WERI-Rb-1 (cell line): ENCODE measurements at regions not wholly inside any gene's neighbourhood (a gene's known extent, or its start where the extent isn't known, plus 50 kb on each side); places are given as distances from the start of the nearest gene placed in this dataset.

Source experiments
- DNase-seq: peaks from one replicate; pipeline ENCODE4 v3.0.0-alpha.2; 2020
- H3K27ac ChIP-seq: fragments of 250-450 bp; sonication (Bioruptor Pico); 2 replicates; pipeline ENCODE4 v1.5.1; 2020; ENCODE audit warnings: mild to moderate bottlenecking, moderate library complexity
- H3K27me3 ChIP-seq: fragments of 250-450 bp; sonication (Bioruptor Pico); 2 replicates; pipeline ENCODE4 v1.5.1; 2021; ENCODE audit warnings: mild to moderate bottlenecking, low read depth, moderate library complexity; ENCODE audit not compliant: insufficient read depth, severe bottlenecking
- H3K36me3 ChIP-seq: fragments of 250-450 bp; sonication (Bioruptor Pico); 2 replicates; pipeline ENCODE4 v1.5.1; 2020; ENCODE audit warnings: mild to moderate bottlenecking, moderate library complexity
- H3K4me3 ChIP-seq: 2 replicates; pipeline ENCODE4 v1.5.1; 2011; ENCODE audit warnings: low read depth, mild to moderate bottlenecking, control low read depth, low read length
- H3K9me3 ChIP-seq: fragments of 250-450 bp; sonication (Bioruptor Pico); 2 replicates; pipeline ENCODE4 v1.5.1; 2021; ENCODE audit warnings: mild to moderate bottlenecking, moderate library complexity; ENCODE audit not compliant: severe bottlenecking
- TF ChIP-seq, protein P1 (sequence below): IDR thresholded peaks from 2 replicates; pipeline ENCODE4 v1.5.1; 2011; ENCODE audit warnings: low read depth, mild to moderate bottlenecking, control low read depth, inconsistent platforms, low read length

DNA sequence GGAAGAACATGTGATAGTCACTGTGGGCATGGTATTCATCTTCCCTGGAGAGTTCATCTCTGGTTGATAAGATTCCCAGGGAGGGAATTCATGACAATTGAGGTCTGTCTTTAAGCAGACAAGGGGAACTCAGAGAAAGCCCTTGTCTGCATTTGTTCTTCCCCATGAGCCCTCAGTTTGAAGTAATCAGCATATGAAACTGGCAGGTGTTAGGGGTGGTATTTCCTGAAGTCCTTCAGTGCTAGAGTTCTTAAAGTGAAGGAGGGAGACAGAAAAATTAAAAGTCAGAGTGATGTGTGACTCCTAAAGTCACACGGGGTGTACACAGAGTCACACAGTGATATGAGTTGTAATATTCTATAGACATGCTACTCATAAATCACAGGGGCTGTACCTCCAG, 60.6 kb upstream of the SYK start:
- Histone ChIP-seq H3K9me3 (peaks cover 21% of the 10 kb centered on the region), H3K4me3 (no peak overlapping the region)
- TF ChIP-seq, protein P1, sequence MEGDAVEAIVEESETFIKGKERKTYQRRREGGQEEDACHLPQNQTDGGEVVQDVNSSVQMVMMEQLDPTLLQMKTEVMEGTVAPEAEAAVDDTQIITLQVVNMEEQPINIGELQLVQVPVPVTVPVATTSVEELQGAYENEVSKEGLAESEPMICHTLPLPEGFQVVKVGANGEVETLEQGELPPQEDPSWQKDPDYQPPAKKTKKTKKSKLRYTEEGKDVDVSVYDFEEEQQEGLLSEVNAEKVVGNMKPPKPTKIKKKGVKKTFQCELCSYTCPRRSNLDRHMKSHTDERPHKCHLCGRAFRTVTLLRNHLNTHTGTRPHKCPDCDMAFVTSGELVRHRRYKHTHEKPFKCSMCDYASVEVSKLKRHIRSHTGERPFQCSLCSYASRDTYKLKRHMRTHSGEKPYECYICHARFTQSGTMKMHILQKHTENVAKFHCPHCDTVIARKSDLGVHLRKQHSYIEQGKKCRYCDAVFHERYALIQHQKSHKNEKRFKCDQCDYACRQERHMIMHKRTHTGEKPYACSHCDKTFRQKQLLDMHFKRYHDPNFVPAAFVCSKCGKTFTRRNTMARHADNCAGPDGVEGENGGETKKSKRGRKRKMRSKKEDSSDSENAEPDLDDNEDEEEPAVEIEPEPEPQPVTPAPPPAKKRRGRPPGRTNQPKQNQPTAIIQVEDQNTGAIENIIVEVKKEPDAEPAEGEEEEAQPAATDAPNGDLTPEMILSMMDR: no peak

DNA sequence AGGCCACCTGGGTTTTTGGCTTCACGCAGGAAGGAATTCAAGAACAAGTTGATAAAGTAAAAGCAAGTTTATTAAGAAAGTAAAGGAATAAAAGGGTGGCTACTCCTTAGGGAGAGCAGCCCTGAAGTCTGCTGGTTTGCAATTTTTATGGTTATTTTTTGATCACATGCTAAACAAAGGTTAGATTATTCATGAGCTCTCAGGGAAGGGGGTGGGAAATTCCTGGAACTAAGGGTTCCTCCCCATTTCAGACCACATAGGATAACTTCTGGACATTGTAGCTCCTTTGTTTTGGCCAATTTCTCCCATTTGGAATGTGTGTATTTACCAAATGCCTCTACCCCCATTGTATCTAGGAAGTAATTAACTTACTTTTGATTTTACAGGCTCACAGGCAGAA, 63.9 kb upstream of the SYK start:
- no peak for DNase-seq
- Histone ChIP-seq H3K9me3 (peaks cover 21% of the 10 kb centered on the region), H3K27ac (no peak overlapping the region), H3K36me3 (no peaks in the 10 kb centered on the region), H3K27me3 (no peaks in the 10 kb centered on the region), H3K4me3 (no peak overlapping the region)
- TF ChIP-seq, protein P1: no peak

More for the DNA sequence above, 60.6 kb upstream of the SYK start:
- DNase-seq: no peak
- H3K36me3 ChIP-seq: no peaks in the 10 kb centered on the region
- H3K27me3 ChIP-seq: no peaks in the 10 kb centered on the region
- no peak overlapping the region for H3K27ac ChIP-seq

DNA sequence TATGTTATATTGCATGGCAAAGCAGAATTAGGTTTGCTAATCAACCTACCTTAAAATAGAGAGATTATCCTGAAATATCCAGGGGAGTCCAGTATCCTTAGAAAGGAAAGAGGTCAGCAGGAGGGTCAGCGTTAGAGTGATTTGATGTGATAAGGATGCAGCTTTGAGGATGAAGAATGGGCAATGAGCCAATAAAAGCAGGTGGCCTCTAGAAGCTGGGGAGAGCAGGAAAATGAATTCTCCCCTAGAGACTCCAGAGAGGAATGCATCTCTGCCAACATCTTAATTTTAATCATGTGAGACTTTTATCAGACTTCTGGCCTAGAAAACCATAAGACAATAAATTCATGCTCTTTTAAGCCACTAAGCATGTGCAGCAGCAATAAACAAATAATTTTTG, 65.7 kb upstream of the SYK start:
- Histone ChIP-seq H3K36me3 (no peaks in the 10 kb centered on the region), H3K27ac (no peak overlapping the region), H3K4me3 (no peak overlapping the region), H3K9me3 (peaks cover 19% of the 10 kb centered on the region), H3K27me3 (no peaks in the 10 kb centered on the region)
- TF ChIP-seq, protein P1: no peak
- DNase-seq: no peak

DNA sequence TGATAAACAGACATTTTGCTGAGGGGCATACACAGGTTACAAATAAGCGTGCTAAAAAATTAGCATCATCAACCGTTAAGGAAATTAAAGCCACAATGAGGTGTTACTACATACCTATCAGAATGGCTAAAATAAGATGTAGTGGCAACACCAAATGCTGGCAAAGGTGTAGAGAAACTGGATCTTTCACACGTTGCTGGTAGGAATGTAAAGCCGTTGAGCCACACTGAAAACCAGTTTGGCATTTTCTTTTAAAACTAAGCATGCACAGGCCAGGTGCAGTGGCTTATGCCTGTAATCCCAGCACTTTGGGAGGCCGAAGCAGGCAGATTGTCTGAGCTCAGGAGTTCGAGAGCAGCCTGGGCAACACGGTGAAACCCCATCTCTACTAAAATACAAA, 67.0 kb upstream of the SYK start:
- DNase-seq: no peak
- peaks cover 11% of the 10 kb centered on the region for H3K9me3 ChIP-seq
- no peaks in the 10 kb centered on the region for H3K36me3 ChIP-seq
- TF ChIP-seq, protein P1: no peak
- no peak overlapping the region for H3K27ac ChIP-seq
- no peak overlapping the region for H3K4me3 ChIP-seq
- no peaks in the 10 kb centered on the region for H3K27me3 ChIP-seq

DNA sequence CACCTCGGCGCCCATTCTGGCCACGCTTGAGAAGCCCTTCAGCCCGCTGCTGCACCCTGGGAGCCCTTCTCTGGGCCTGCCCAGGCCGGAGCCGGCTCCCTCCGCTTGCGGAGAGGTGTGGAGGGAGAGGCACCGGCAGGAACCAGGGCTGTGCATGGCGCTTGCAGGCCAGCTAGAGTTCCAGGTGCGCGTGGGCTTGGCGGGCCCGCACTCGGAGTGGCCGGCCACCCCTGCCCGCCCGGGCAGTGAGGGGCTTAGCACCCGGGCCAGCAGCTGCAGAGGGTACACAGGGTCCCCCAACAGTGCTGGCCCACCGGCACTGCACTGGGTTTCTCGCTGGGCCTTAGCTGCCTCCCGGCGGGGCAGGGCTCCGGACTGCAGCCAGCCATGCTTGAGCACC, 72.3 kb upstream of the SYK start:
- Histone ChIP-seq H3K27ac (no peak overlapping the region), H3K4me3 (no peak overlapping the region), H3K9me3 (no peaks in the 10 kb centered on the region), H3K36me3 (no peaks in the 10 kb centered on the region), H3K27me3 (no peaks in the 10 kb centered on the region)
- DNase-seq: no peak
- TF ChIP-seq, protein P1: no peak

DNA sequence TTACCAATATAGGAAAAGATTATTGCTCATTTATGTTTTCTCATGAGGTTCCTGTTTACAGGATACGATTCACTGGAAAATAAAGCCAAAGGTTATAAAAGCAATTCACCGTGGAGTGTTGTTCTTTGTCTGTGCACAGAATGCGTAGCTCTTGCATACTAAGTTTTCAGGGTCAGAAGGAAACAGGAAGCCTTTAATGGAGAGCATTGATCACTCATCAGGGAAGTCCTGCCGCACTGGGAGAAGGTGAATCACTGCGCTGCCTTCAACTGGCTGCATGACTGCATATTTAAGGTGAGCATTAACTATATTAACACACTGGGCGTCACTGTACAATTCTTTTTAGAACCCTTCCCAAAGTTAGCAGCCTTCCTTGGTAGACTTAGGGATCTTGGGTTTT, 74.1 kb upstream of the SYK start:
- H3K27ac ChIP-seq: no peak overlapping the region
- no peaks in the 10 kb centered on the region for H3K9me3 ChIP-seq
- H3K4me3 ChIP-seq: no peak overlapping the region
- DNase-seq: no peak
- TF ChIP-seq, protein P1: no peak
- no peaks in the 10 kb centered on the region for H3K36me3 ChIP-seq
- H3K27me3 ChIP-seq: no peaks in the 10 kb centered on the region
